H9 (cell line): ENCODE measurements at regions not wholly inside any gene's neighbourhood (a gene's known extent, or its start where the extent isn't known, plus 50 kb on each side); places are given as distances from the start of the nearest gene placed in this dataset.

Experiments
- DNase-seq: peaks from one replicate; pipeline ENCODE4 v3.0.0-alpha.2; 2017
- H2AFZ ChIP-seq: one replicate; pipeline ENCODE4 v1.6.1; 2013; ENCODE audit warnings: mild to moderate bottlenecking, low read length, control low read depth, moderate library complexity
- H2AK5ac ChIP-seq: 2 replicates; pipeline ENCODE4 v1.6.1; 2013; ENCODE audit warnings: low read length, control low read depth, mixed read lengths; ENCODE audit not compliant: insufficient read length
- H2BK120ac ChIP-seq: one replicate; pipeline ENCODE4 v1.6.1; 2013; ENCODE audit warnings: low read depth, mild to moderate bottlenecking, low read length, control low read depth, inconsistent platforms; ENCODE audit not compliant: poor library complexity, severe bottlenecking
- H2BK12ac ChIP-seq: 2 replicates; pipeline ENCODE4 v1.6.1; 2013; ENCODE audit warnings: low read length, control low read depth, mixed read lengths, low read depth; ENCODE audit not compliant: insufficient read length
- H2BK15ac ChIP-seq: 2 replicates; pipeline ENCODE4 v1.6.1; 2013; ENCODE audit warnings: low read depth, low read length, control low read depth
- H2BK20ac ChIP-seq: one replicate; pipeline ENCODE4 v1.6.1; 2013; ENCODE audit warnings: low read depth, mild to moderate bottlenecking, low read length, control low read depth, inconsistent platforms; ENCODE audit not compliant: poor library complexity, severe bottlenecking
- H2BK5ac ChIP-seq: 2 replicates; pipeline ENCODE4 v1.6.1; 2013; ENCODE audit warnings: low read length, control low read depth, mixed read lengths; ENCODE audit not compliant: insufficient read length
- H3K14ac ChIP-seq: 2 replicates; pipeline ENCODE4 v1.6.1; 2013; ENCODE audit warnings: low read length, control low read depth; ENCODE audit not compliant: insufficient read depth
- H3K18ac ChIP-seq: 2 replicates; pipeline ENCODE4 v1.6.1; 2013; ENCODE audit warnings: low read depth, mild to moderate bottlenecking, mixed read lengths, low read length, control low read depth; ENCODE audit not compliant: insufficient read length
- H3K23ac ChIP-seq: 2 replicates; pipeline ENCODE4 v1.6.1; 2013; ENCODE audit warnings: low read length, control low read depth, mixed read lengths, low read depth; ENCODE audit not compliant: insufficient read length
- H3K23me2 ChIP-seq: 2 replicates; pipeline ENCODE4 v1.6.1; 2013; ENCODE audit warnings: low read depth, mild to moderate bottlenecking, mixed read lengths, low read length, control low read depth; ENCODE audit not compliant: insufficient read length, poor library complexity, severe bottlenecking
- H3K27ac ChIP-seq: 2 replicates; pipeline ENCODE4 v1.5.1; 2013; ENCODE audit warnings: low read length, control low read depth, mixed read lengths, low read depth; ENCODE audit not compliant: insufficient read length
- H3K27me3 ChIP-seq: 2 replicates; pipeline ENCODE4 v1.6.1; 2013; ENCODE audit warnings: low read length, control low read depth, inconsistent platforms; ENCODE audit not compliant: insufficient read depth
- H3K4ac ChIP-seq: 2 replicates; pipeline ENCODE4 v1.6.1; 2013; ENCODE audit warnings: low read depth, mild to moderate bottlenecking, control low read depth, inconsistent platforms, low read length, moderate library complexity
- H3K4me1 ChIP-seq: 2 replicates; pipeline ENCODE4 v1.6.1; 2013; ENCODE audit warnings: low read length, control low read depth, inconsistent platforms; ENCODE audit not compliant: insufficient read depth
- H3K4me2 ChIP-seq: 2 replicates; pipeline ENCODE4 v1.6.1; 2013; ENCODE audit warnings: low read length, control low read depth, mixed read lengths; ENCODE audit not compliant: insufficient read length, insufficient read depth
- H3K56ac ChIP-seq: 2 replicates; pipeline ENCODE4 v1.6.1; 2013; ENCODE audit warnings: low read depth, mild to moderate bottlenecking, mixed read lengths, low read length, control low read depth; ENCODE audit not compliant: insufficient read length
- H3K79me1 ChIP-seq: 2 replicates; pipeline ENCODE4 v1.6.1; 2013; ENCODE audit warnings: low read depth, mild to moderate bottlenecking, moderate library complexity, low read length, control low read depth, inconsistent platforms; ENCODE audit not compliant: insufficient read depth, poor library complexity, severe bottlenecking
- H3K79me2 ChIP-seq: 2 replicates; pipeline ENCODE4 v1.6.1; 2013; ENCODE audit warnings: low read length, control low read depth, inconsistent platforms; ENCODE audit not compliant: insufficient read depth
- H3K9ac ChIP-seq: 2 replicates; pipeline ENCODE4 v1.6.1; 2013; ENCODE audit warnings: low read length, control low read depth, mixed read lengths; ENCODE audit not compliant: insufficient read length; ENCODE audit errors: extremely low read depth
- H3K9me3 ChIP-seq: one replicate; pipeline ENCODE4 v1.6.1; 2013; ENCODE audit warnings: low read depth, low read length, inconsistent platforms; ENCODE audit not compliant: control insufficient read depth
- H3T11ph ChIP-seq: one replicate; pipeline ENCODE4 v1.6.1; 2013; ENCODE audit warnings: mild to moderate bottlenecking, low read length, control low read depth, inconsistent platforms
- H4K20me1 ChIP-seq: one replicate; pipeline ENCODE4 v1.6.1; 2013; ENCODE audit not compliant: control insufficient read depth, insufficient read length, insufficient read depth
- H4K5ac ChIP-seq: 2 replicates; pipeline ENCODE4 v1.6.1; 2013; ENCODE audit warnings: low read depth, mild to moderate bottlenecking, mixed read lengths, low read length, control low read depth; ENCODE audit not compliant: insufficient read length
- H4K8ac ChIP-seq: replicated peaks from 2 replicates; pipeline ENCODE4 v1.6.1; 2013; ENCODE audit warnings: low read length, control low read depth, mixed read lengths, low read depth; ENCODE audit not compliant: insufficient read length
- H4K91ac ChIP-seq: 2 replicates; pipeline ENCODE4 v1.6.1; 2013; ENCODE audit warnings: low read depth, mild to moderate bottlenecking, moderate library complexity, mixed read lengths, low read length, control low read depth; ENCODE audit not compliant: insufficient read length
- H3K27ac Mint-ChIP-seq, 3 experiments: 2 replicates in 2 of 3; 3 replicates in 1 of 3; pipeline ENCODE4 v1.8.0; 2020 to 2021; ENCODE audit warnings: mixed read lengths in 3 of 3, mild to moderate bottlenecking in 1 of 3, moderate library complexity in 1 of 3
- H3K27me3 Mint-ChIP-seq: 2 replicates; pipeline ENCODE4 v1.8.0; 2021; ENCODE audit warnings: low read depth, mild to moderate bottlenecking, moderate library complexity, mixed read lengths
- H3K36me3 Mint-ChIP-seq, 3 experiments: 2 replicates in 2 of 3; 3 replicates in 1 of 3; pipeline ENCODE4 v1.8.0; 2020 to 2021; ENCODE audit warnings: low read depth in 3 of 3, mixed read lengths in 3 of 3; ENCODE audit not compliant: insufficient read depth in 1 of 3
- H3K4me1 Mint-ChIP-seq, 2 experiments: 2 replicates each; pipeline ENCODE4 v1.8.0; 2020; ENCODE audit warnings: mixed read lengths in 2 of 2
- H3K4me3 Mint-ChIP-seq, 2 experiments: 2 replicates in 1 of 2; 3 replicates in 1 of 2; pipeline ENCODE4 v1.8.0; 2020 to 2021; ENCODE audit warnings: mild to moderate bottlenecking in 2 of 2, mixed read lengths in 2 of 2, moderate library complexity in 1 of 2
- H3K9me3 Mint-ChIP-seq, 2 experiments: 2 replicates in 1 of 2; 3 replicates in 1 of 2; pipeline ENCODE4 v1.8.0; 2020; ENCODE audit warnings: mild to moderate bottlenecking in 2 of 2, mixed read lengths in 2 of 2, moderate library complexity in 1 of 2
- WGBS: extraction: QIAGEN DNeasy Blood & Tissue Kit; methylation state at CpG from one replicate; pipeline ENCODE4 v1.1.7; 2013; ENCODE audit warnings: missing lambda C conversion rate, low lambda C conversion rate, mixed read lengths; ENCODE audit not compliant: insufficient read length; ENCODE audit errors: extremely low coverage; 5-methylcytosine and 5-hydroxymethylcytosine counted together
- TF ChIP-seq, protein P1 (sequence below): fragments of 200-600 bp; sonication (generic); conservative IDR thresholded peaks from 3 replicates; pipeline ENCODE4 v1.8.0; 2021; ENCODE audit warnings: antibody characterized with exemption, mild to moderate bottlenecking

DNA sequence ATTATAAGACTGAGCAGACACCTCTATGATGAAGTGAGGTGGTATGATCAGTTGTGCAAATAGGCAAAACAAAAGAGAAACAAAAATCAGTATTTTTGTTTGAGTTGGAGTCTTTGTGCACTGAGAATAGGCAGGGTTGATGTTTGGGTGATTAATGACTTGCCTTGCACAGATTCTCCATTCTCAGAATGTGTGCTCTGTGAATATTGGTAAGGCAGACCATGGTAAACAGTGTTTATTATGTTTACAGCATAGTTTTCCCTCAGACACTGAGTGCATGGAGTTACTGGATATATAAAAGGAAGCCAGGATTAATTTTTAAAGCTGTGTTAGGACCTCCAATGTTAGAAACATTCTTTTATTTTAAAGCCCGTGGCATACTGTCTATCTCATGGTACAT is 240.2 kb upstream of the MAGEB16 start:
- no CpG with 5 or more reads among the region's 1 CpG for WGBS
- Histone ChIP-seq H3K56ac (no peak overlapping the region), H3K18ac (no peak overlapping the region), H4K91ac (no peak overlapping the region), H4K5ac (no peak overlapping the region), H2BK120ac (no peak overlapping the region), H4K20me1 (no peaks in the 10 kb centered on the region), H3K9ac (no peak overlapping the region), H2BK12ac (no peak overlapping the region), H2BK5ac (no peak overlapping the region), H3K4ac (no peak overlapping the region), H2BK15ac (no peak overlapping the region), H3K9me3 (no peaks in the 10 kb centered on the region), H2BK20ac (no peak overlapping the region), H3K79me2 (no peaks in the 10 kb centered on the region), H3K4me2 (no peak overlapping the region), H2AK5ac (no peak overlapping the region), H3K14ac (no peak overlapping the region), H3K4me1 (peaks cover 8% of the 10 kb centered on the region; the same call in 1 of the 2 replicates), H3K23me2 (no peaks in the 10 kb centered on the region), H3K27ac (no peak overlapping the region), H4K8ac (no peak overlapping the region), H2AFZ (no peak overlapping the region), H3T11ph (no peak overlapping the region), H3K27me3 (no peaks in the 10 kb centered on the region; the same call in 1 of the 2 replicates), H3K23ac (no peak overlapping the region), H3K79me1 (no peaks in the 10 kb centered on the region)
- Mint-ChIP-seq H3K27ac (no peak overlapping the region), H3K4me1 (peaks cover 13 to 21% of the 10 kb centered on the region in 2 experiments), H3K27me3 (peaks cover 4% of the 10 kb centered on the region), H3K4me3 (no peak overlapping the region), H3K36me3 (peaks cover 0 to 4% (median 1%) of the 10 kb centered on the region in 3 experiments; a peak in 3 of 7 replicates), H3K9me3 (peaks cover 39 to 42% of the 10 kb centered on the region in 2 experiments)
- DNase-seq: no peak
- TF ChIP-seq, protein P1, sequence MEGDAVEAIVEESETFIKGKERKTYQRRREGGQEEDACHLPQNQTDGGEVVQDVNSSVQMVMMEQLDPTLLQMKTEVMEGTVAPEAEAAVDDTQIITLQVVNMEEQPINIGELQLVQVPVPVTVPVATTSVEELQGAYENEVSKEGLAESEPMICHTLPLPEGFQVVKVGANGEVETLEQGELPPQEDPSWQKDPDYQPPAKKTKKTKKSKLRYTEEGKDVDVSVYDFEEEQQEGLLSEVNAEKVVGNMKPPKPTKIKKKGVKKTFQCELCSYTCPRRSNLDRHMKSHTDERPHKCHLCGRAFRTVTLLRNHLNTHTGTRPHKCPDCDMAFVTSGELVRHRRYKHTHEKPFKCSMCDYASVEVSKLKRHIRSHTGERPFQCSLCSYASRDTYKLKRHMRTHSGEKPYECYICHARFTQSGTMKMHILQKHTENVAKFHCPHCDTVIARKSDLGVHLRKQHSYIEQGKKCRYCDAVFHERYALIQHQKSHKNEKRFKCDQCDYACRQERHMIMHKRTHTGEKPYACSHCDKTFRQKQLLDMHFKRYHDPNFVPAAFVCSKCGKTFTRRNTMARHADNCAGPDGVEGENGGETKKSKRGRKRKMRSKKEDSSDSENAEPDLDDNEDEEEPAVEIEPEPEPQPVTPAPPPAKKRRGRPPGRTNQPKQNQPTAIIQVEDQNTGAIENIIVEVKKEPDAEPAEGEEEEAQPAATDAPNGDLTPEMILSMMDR: no peak
